GM19238 (cell line): ENCODE measurements at regions not wholly inside any gene's neighbourhood (a gene's known extent, or its start where the extent isn't known, plus 50 kb on each side); places are given as distances from the start of the nearest gene placed in this dataset.
"Not testable (repeated sequence)": the region's sequence is repeated elsewhere in the genome, so short reads cannot be mapped to it uniquely, and the experiment has no call there.

ENCODE experiments used
- DNase-seq: peaks from one replicate; pipeline ENCODE4 v3.0.0; 2011; ENCODE audit warnings: low spot score; ENCODE audit not compliant: insufficient read length

DNA sequence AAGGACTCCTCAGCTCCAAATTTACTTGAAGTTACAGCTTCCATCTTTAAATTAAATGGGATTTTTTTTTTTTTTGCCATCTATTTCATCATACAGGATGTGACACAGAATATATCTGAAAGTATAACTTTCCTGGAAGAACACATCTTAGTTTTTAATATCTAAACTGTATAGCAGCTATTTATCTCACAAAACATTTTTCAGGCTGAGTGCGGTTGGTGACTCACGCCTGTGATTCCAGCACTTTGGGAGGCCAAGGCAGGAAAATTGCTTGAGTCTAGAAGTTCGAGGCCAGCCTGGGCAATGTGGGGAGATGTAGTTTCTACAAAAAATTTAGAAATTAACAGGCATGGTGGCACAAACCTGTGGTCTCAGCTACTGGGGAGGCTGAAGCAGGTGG lies 142.3 kb upstream of the KCNJ18 start:
- not testable (repeated sequence) for DNase-seq

DNA sequence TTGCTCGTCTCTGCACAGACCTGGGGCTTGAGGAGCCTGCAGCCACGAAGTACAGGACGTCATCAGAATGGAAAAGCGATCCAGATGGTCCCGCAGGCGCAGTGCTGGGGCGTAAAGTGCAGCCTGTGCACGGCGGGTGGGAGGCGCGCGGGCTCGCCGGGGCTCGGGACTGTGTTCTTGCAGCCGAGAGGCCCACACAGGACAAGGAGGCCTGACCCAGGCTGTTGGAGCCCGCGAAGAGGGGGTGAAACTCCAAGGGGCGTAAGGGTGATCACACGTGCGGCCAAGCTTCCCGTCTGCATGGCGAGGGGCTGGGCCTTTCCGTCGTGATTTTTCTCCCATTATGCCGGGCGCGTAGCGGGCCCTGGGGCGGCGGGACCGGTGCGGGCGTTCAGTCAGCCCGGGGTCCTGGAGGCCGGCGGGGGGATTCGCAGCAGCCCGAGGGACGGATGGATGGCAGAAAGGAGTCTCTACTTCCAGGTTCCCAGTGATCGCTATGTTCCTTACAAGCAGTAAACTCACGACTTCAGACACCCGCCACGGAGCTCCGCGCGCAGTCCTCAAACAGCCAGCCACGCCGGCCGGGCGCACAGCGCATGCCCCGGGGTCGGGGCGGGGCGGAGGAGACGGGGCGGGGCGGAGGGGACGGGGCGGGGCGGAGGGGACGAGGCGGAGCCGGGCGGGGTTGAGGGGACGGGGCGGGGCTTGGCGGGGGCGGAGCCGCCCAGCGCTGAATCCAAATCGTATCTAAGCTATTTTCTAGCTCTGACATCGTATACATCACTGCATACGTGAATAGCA lies 141.0 kb upstream of the KCNJ18 start:
- DNase-seq = peak; percentile 37

DNA sequence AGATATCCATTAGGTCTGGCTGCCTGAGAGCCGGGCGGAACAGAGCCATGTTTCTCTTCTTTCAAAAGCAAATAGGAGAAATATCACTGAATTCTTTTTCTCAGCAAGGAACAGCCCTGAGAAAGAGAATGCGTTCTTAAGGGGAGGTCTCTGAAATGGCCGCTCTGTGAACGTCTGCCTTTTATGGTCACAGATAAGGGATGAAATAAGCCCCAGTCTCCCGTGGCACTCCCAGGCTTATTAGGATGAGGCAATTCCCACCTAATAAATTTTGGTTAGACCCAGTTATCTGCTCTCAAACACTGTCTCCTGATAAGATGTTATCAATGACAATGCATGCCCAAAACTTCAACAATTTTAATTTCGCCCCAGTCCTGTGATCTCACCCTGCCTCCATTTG lies 133.4 kb upstream of the KCNJ18 start:
- DNase-seq = not testable (repeated sequence)

DNA sequence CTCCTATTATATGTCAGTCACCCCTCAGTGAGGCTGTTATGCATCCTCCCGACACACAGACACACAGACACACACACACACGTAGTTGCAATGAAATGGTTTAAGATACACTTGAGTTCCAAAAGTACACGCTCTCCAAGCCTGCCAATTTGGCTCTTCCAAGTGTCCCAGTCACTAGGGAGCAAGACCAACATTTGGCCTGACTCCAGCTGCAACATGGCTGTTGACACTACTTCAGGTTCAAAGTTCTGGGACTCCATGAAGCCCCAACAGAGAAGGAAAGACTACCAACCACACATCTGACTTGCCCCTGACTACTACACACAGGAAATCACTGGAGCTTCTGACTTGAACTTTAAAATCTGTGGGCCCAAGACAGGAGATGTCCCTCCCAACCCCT lies 128.1 kb upstream of the KCNJ18 start:
- DNase-seq = no peak

DNA sequence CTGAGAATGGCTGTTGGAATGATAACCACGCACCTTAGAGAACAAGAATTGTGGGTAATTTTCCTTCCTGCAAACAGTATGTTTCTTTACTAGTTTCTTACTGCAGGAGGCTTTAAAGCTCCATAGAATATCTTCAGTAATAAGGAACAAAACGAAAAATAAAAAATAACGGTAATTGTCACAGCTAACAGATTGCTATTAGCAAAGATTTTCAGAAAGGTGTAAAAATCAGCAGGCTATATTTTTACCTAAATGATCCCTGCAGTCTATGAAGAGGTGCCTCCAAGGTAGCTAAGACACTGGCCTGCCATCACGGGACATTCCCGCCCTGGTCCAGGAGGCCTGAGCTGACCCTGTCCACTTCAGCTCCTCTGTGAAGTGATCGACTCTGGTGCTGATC lies 127.6 kb upstream of the KCNJ18 start:
- DNase-seq = not testable (repeated sequence)

DNA sequence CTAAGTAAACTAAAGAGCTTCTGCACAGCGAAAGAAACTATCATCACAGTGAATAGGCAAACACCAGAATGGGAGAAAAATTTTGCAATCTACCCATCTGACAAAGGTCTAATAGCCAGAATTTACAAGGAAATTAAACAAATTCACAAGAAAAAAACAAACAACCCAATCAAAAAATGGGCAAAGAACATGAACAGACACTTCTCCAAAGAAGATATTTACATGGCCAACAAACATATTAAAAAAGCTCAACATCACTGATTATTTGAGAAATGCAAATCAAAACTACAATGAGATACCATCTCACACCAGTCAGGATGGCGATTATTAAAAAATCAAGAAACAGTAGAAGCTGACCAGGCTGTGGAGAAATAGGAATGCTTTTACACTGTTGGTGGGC lies 121.9 kb upstream of the KCNJ18 start:
- not testable (repeated sequence) for DNase-seq

DNA sequence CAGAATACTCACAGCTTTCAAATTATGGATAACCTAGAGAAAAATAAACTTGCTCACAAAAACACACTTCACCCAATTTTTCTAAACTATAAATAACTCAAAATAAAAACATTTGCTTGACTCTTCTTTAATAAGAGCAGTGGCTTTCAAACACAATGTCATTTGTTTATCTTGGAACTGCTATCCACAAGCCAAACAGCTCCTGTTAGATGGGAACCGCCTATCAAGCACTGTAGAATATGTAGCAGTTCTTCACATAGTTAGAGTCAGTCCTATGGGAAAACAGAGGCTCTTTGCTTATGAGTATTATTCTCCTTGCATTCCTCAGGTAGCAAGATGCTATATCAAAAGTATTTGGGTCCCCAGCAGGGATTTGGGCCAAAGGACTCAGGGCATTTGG lies 120.2 kb upstream of the KCNJ18 start:
- not testable (repeated sequence) for DNase-seq

DNA sequence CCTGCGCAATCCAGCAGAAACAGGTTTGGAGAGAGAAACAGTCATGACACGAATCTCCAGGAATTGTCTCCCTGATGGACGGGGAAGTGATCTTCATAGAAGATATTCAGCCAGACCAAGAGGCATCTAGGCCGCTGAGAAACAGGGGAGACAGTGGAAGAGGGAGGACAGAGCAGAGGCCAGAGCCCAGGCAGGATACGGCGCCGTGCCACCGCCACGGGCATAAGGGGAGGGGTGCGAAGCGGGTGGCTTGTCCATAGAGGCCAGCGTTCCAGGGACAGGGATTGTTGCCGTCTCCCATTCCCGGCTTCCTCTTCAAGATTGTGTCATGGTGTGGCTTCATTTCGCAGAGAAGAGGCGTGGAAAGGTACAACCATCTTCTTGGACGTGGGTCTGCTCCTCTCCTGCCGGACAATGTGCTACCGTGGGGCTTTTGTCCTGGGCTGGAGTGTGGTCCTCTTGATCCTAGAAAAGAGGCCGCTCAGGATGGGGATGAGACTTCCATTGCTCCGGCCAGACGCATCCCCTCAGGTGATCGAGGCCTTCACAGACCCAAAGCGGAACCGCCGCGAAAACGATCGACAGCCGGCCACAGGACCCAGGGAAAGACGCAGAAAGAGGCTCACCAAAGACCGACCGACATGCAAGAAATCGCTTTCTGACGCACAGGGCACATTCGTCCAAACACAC lies 118.9 kb upstream of the KCNJ18 start:
- DNase-seq = not testable (repeated sequence)

DNA sequence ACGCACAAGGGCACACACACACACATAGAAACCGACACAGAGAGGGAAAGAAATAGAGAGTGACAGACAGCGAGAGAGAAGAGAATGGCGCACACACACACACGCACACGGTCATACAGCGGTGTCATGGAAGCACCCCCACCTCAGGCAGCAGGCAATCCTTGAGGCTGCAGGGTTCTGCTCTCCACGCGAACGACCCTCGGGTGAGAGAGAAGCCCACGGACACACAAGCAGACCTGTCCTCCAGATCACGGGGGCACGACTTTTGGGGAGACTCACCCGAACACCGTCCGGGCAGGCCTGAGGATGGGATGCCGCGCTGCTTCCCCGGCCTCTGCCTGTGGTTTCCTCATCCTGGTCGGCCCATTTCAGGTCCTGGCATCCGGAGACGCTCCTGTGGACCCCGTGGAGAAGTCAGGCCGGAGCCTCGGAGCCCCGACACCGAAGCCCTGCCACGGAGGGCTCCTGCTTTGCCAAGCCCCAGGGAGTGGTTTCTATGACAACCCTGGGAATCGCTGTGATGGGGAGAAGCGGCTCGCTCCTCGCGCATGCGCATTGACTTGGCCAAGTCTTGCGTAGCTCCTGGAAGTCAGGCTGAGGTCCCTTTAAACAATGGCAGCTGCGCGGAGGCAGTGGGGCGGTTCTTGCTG lies 118.2 kb upstream of the KCNJ18 start:
- no peak for DNase-seq

DNA sequence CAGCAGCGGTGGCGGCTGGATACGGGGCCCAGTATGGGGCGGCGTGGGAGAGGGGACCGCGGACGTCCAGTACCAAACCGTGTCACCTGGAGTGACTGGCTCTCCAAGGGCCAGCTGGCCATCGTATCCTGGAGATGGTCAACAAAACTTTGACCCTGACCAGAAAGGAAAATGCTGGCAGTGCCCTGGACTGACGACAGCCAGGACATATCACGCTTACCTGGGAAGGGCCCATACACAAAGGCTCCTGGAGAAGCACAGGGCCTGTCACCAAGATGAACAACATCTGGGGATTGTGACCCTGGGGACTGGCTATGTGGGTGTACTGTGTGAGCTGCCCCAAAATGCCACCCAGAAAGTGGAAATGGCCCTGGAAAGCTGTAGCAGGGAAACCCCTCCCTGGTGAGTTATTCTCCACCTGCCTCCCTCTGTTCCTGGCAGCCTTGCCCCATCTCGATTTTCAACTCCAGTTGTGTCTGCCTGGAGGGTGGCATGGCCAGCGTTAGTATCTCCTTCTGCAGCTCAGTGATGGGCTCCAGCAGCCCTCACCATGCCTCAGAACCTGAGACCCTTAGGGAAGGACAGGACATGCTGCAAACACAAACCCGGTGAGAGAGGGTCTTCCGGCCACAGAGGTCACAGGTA lies 117.6 kb upstream of the KCNJ18 start:
- not testable (repeated sequence) for DNase-seq

DNA sequence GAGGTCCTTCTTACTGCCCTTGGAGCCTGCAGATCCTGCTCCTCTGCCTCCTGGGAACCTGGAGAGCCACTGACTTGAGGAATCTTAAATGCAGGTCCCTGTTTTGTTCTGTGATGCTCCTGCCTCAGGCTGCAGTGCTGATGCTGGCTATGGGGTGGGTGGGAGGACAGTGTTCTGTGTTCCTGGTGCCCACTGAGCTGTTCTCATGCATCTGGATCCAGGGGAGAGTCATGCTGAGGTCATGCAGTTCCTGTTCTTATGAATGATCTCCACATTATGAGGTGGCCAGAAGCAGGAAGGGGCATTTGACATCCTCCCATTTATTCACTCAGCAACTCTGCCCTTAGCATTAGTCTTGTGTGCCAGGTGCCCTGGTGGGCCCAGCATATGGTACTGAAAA lies 113.5 kb upstream of the KCNJ18 start:
- DNase-seq = not testable (repeated sequence)

DNA sequence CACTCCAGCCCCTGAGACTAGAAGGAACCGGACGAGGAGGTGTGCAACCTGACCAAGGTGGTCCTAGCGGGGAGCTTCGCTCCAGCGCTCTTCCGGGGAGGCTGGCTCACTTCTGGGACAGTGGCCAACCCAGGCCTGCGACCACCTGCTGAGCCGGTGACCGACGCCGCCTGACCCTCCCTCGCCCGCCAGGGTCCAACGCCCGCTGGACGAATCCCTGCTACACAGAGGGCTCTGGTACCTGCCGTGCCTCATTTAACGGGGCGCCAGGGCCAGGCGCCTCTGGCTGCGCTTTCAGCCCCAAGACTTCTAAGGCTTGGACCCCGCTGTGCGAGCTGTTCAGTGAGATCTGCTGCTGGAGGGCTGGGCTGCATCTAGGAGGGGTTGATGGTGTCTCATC lies 99.5 kb upstream of the KCNJ18 start:
- DNase-seq = no peak

DNA sequence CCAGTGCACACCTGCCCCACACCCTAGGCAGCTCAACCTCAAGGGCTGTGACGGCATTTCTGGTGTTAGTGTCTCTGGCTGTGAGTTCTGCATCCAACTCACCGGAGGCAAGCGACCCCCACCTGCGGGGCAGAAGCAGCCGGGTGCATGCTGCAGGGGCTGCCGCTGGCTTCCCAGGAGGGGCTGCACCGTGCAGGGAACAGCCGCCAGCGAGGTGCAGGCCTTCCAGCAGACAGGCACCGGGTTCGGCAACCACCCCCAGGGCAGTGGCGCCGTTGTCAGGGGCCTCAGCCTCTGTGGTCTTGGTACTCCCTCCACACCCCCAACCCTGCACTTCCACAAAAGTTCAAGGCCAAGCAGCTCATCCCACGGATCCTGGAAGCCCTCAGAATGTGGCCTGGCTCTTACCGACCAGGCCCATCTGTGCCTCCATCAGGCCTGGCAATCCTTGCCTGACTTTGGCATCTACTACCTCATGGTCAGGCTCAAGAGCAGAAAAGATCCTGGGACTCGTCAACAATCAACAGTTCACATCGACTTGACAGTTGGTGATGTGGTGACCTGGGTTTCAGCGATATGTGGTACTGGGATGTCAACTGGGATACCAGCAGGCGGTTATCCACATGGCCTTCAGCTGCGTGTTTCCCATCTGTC lies 98.7 kb upstream of the KCNJ18 start:
- not testable (repeated sequence) for DNase-seq

DNA sequence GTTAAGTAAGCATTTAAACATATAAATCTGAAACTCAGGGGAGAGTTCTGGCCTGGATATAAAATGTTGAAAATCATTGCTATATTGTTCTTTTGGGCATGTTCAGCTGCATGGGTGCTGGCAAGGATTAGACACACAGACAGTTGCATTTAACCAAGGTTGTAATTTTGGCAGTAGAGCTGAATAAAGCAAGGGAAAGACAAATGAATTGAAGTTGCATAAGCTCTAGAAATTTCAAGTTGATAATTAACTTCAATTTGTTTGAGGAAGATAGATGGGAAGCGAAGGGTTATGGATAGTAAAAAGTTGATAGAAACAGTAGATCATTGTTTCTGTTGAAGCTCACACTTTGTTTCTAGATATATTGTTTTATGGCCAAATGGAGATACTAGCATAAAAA lies 97.2 kb upstream of the KCNJ18 start:
- DNase-seq = no peak

DNA sequence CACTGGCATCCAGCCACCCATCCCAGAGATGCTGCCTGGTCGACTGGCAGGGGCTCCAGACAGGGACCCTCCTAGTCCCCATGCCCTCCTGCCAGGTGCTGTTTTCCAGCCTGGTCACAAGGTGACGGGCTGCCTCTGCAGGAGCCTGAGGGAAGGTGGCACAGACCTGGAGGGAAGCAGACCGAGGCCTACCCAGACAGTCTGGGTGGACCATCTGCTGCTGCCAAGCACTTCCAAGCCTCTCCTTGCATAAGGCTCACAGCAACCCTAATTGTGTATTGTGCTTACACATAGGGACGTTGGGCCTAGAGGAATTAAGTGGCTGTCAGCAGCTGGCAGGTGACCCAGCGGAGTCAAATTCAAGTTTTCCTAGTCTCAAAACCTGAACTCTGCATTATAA lies 90.1 kb upstream of the KCNJ18 start:
- DNase-seq = no peak

DNA sequence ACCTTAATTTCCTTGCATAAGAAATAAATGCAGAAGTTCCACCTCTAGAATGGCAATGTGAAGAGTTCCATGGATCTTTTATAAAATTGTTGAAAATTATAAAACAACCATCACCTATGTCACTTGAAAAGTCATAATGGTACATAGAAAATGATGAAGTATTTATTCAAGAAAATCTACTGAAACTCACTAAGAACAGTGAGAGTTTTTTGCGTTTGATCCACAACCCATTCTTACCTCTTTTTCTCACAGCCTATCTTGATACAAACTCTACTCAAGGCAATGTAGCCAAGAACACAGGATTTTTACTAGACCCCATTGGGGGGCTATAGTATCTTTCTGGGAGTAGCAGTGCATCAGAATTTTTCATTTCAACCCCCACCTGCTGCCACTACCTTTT lies 89.0 kb upstream of the KCNJ18 start:
- DNase-seq = not testable (repeated sequence)

DNA sequence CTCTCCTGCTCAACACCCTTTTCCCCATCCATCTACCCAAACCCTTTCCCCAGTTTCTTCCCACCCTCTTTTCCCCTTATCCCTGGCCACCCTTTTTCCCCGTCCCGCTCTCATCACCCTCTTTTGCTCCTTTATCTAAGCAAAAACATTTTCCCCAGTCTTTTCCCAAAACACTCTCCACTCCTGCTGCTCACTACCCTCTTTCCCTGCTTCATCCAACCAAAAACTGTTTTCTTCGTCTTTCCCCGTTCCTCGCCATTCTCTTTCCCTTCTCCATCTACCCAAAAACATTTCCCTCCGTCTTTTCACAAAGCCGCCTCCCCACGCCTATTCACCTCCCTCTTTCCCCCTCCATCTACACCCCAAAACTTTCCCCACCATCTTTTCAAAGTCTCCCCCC lies 80.9 kb upstream of the KCNJ18 start:
- DNase-seq = not testable (repeated sequence)

DNA sequence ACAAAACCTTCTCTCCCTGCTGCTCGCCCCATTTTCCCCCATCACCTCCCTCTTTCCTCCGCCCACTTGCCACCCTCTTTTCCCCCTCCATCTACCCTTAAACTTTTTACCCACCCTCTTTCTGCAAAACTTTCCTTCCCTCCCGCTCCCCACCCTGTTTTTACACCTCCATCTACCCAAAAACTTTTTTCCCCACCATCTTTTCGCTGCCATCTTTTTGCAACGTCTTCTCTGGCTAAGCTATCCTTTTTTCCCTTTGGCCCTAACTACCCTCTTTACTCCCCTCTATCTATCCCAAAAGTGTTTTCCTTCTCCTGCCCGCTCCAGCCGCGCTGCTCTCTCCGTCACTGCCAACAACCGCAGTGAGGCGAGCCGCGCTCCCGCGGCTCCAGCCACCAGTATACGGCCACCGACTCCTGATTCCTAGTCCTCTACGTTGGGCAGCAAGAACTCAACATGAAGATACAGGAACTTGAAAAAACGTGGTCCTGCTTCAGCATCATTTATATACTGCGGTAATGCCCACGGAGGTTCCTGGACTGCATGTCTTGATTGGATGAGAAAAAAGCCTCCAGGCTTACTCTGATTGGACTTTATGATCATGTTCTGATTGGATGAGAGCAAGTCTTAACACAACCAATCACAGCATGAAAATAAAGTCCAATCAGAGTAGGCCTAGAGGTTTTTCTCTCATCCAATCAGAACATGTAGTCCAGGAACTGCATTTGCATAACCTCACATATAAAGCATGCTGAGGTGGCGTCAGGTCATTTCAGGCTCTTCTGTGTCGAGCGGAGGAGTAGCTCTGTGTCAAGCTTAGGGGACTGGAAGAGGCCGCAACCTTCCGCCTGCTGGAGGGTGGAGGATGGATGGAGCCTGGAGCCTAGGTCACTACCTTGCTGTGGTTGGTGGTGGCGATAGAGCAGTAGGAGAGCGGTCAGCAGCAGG lies 79.9 kb upstream of the KCNJ18 start:
- DNase-seq = not testable (repeated sequence)

DNA sequence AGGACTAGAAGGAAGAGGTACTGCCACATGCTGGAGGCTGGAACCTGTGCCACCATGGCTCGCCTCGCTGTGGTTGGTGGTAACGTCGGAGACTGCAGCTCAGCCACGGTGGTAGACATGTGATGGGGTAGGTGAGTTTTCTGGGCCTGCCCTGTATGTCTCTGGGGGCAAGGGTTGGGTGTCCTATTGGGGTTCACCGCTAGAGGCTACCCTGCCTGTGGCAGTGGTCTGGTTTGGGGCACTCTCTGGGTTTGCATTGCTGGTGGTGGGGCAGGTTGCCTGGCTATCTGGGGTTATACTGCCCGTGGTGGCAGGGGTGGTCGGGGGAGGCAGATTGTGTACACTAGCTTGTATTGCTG lies 79.3 kb upstream of the KCNJ18 start:
- no peak for DNase-seq

DNA sequence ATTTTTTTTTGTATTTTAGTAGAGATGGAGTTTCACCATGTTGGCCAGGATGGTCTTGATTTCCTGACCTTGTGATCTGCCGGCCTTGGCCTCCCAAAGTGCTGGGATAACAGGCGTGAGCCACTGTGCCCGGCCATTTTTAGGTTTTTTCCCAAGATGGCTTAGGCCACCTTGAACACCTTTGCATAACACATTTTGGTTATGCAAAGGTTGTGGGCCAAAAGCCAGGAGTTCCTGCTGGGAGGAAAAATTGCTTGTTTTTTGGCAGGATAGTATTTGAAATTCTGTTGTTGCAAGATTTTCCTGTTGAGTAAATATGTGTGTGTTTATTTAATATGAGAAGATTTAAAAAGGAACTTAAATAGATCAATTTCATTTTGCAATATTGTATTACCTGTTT lies 65.3 kb upstream of the KCNJ18 start:
- DNase-seq = not testable (repeated sequence)
